ENCODE measurements at regions not wholly inside any gene's neighbourhood (a gene's known extent, or its start where the extent isn't known, plus 50 kb on each side); places are given as distances from the start of the nearest gene placed in this dataset.
"Not testable (repeated sequence)": the region's sequence is repeated elsewhere in the genome, so short reads cannot be mapped to it uniquely, and the experiment has no call there.

- TF ChIP-seq CTCF, POLR2AphosphoS5, EP300, POLR2A (IDR thresholded peaks at IDR 0.05): not testable (repeated sequence)
Observed at GRCh38 chr12:94905749-94906148, 97.7 kb downstream of the NDUFA12 start.
